ENCODE measurements at regions not wholly inside any gene's neighbourhood (a gene's known extent, or its start where the extent isn't known, plus 50 kb on each side); places are given as distances from the start of the nearest gene placed in this dataset.

- H4K20me1 ChIP-seq (ENCODE audit: low read depth) = no peaks in the 10 kb centered on the region
- Mint-ChIP-seq H3K36me3 (no peaks in the 10 kb centered on the region), H3K9me3 (no peaks in the 10 kb centered on the region), H3K4me1 (peaks cover 4% of the 10 kb centered on the region), H3K4me3 (no peak overlapping the region), H3K27me3 (ENCODE audit: insufficient read depth, low read depth) (peaks cover 7% of the 10 kb centered on the region), H3K27ac (no peak overlapping the region)
- no peak overlapping the region for H2AFZ ChIP-seq (replicated peaks)
- no peaks in the 10 kb centered on the region for H3K79me2 ChIP-seq (ENCODE audit: low read depth)
- H3K36me3 ChIP-seq = no peaks in the 10 kb centered on the region
- no peak for DNase-seq (ENCODE audit: low spot score)
- H3K27ac ChIP-seq = no peak overlapping the region
- peaks cover 5% of the 10 kb centered on the region for H3F3A ChIP-seq (ENCODE audit: low read depth)
- peaks cover 14% of the 10 kb centered on the region for H3K4me1 ChIP-seq
- no peak overlapping the region for H3K4me3 ChIP-seq
- H3K4me2 ChIP-seq = no peak overlapping the region
- no peaks in the 10 kb centered on the region for H3K9me3 ChIP-seq (ENCODE audit: low read depth)
- no peak for TF ChIP-seq EZH2phosphoT487 (IDR thresholded peaks at IDR 0.05)
- no peak for TF ChIP-seq EZH2 (IDR thresholded peaks at IDR 0.05)
- no peak for TF ChIP-seq CTCF (IDR thresholded peaks at IDR 0.05)
- no peak overlapping the region for H3K9ac ChIP-seq
- H3K27me3 ChIP-seq = no peaks in the 10 kb centered on the region
Observed at GRCh38 chr12:76186131-76186906, 101.8 kb upstream of the NAP1L1 start.

- no peak overlapping the region for H3K27ac Mint-ChIP-seq
- Histone ChIP-seq H2AFZ (replicated peaks) (no peak overlapping the region), H3K4me2 (no peak overlapping the region), H3K9me3 (ENCODE audit: low read depth) (no peaks in the 10 kb centered on the region), H3K9ac (no peak overlapping the region), H3K4me3 (no peak overlapping the region), H3K36me3 (no peaks in the 10 kb centered on the region), H3F3A (ENCODE audit: low read depth) (peaks cover 5% of the 10 kb centered on the region), H4K20me1 (ENCODE audit: low read depth) (no peaks in the 10 kb centered on the region), H3K79me2 (ENCODE audit: low read depth) (no peaks in the 10 kb centered on the region), H3K27ac (no peak overlapping the region), H3K27me3 (no peaks in the 10 kb centered on the region), H3K4me1 (peaks cover 8% of the 10 kb centered on the region)
- H3K27me3 Mint-ChIP-seq (ENCODE audit: insufficient read depth, low read depth) = peaks cover 9% of the 10 kb centered on the region
- H3K4me1 Mint-ChIP-seq = peaks cover 4% of the 10 kb centered on the region
- no peak overlapping the region for H3K4me3 Mint-ChIP-seq
- H3K36me3 Mint-ChIP-seq = no peaks in the 10 kb centered on the region
- DNase-seq (ENCODE audit: low spot score) = no peak
- TF ChIP-seq EZH2phosphoT487 (IDR thresholded peaks at IDR 0.05) = no peak
- no peak for TF ChIP-seq CTCF (IDR thresholded peaks at IDR 0.05)
- TF ChIP-seq EZH2 (IDR thresholded peaks at IDR 0.05) = no peak
- H3K9me3 Mint-ChIP-seq = no peaks in the 10 kb centered on the region
Observed at GRCh38 chr12:76183459-76184186, 99.1 kb upstream of the NAP1L1 start.

- no peak overlapping the region for H3K27ac Mint-ChIP-seq
- Histone ChIP-seq H3K4me2 (no peak overlapping the region), H3F3A (ENCODE audit: low read depth) (no peaks in the 10 kb centered on the region), H3K27ac (no peak overlapping the region), H4K20me1 (ENCODE audit: low read depth) (no peaks in the 10 kb centered on the region), H3K4me3 (no peak overlapping the region), H2AFZ (replicated peaks) (no peak overlapping the region), H3K9ac (no peak overlapping the region), H3K27me3 (no peaks in the 10 kb centered on the region), H3K79me2 (ENCODE audit: low read depth) (no peaks in the 10 kb centered on the region), H3K4me1 (no peaks in the 10 kb centered on the region), H3K36me3 (no peaks in the 10 kb centered on the region), H3K9me3 (ENCODE audit: low read depth) (no peaks in the 10 kb centered on the region)
- no peak for DNase-seq (ENCODE audit: low spot score)
- no peaks in the 10 kb centered on the region for H3K36me3 Mint-ChIP-seq
- H3K9me3 Mint-ChIP-seq = no peaks in the 10 kb centered on the region
- no peak for TF ChIP-seq CTCF (IDR thresholded peaks at IDR 0.05)
- peaks cover 6% of the 10 kb centered on the region for H3K27me3 Mint-ChIP-seq (ENCODE audit: insufficient read depth, low read depth)
- H3K4me3 Mint-ChIP-seq = no peak overlapping the region
- no peaks in the 10 kb centered on the region for H3K4me1 Mint-ChIP-seq
Observed at GRCh38 chr12:76180401-76181277, 96.2 kb upstream of the NAP1L1 start.
